ENCODE measurements at regions not wholly inside any gene's neighbourhood (a gene's known extent, or its start where the extent isn't known, plus 50 kb on each side); places are given as distances from the start of the nearest gene placed in this dataset.

- H3K9me3 Mint-ChIP-seq: peaks cover 52% of the 10 kb centered on the region
These were observed 199.3 kb upstream of the CA10 start for GRCh38 chr17:52357854-52358253.

GRCh38 chr17:52336796-52337195 is 178.3 kb upstream of the CA10 start:
- no peak for DNase-seq
- H3K4me3 Mint-ChIP-seq: no peak overlapping the region
- TF ChIP-seq CTCF (IDR thresholded peaks at IDR 0.05): no peak
- peaks cover 2% of the 10 kb centered on the region; the same call in 1 of the 2 replicates for H3K27me3 Mint-ChIP-seq (ENCODE audit: insufficient read depth)
- H3K27ac Mint-ChIP-seq: no peak overlapping the region
- peaks cover 32% of the 10 kb centered on the region for H3K9me3 Mint-ChIP-seq
- no peaks in the 10 kb centered on the region for H3K4me1 Mint-ChIP-seq (ENCODE audit: low read depth)
- no peaks in the 10 kb centered on the region for H3K36me3 Mint-ChIP-seq (ENCODE audit: low read depth)

More at GRCh38 chr17:52357854-52358253, 199.3 kb upstream of the CA10 start:
- Mint-ChIP-seq H3K36me3 (ENCODE audit: low read depth) (no peaks in the 10 kb centered on the region; the same call in 1 of the 2 replicates), H3K27me3 (ENCODE audit: insufficient read depth) (no peaks in the 10 kb centered on the region; the same call in 1 of the 2 replicates), H3K27ac (no peak overlapping the region), H3K4me3 (no peak overlapping the region), H3K4me1 (ENCODE audit: low read depth) (no peaks in the 10 kb centered on the region)
- no peak for TF ChIP-seq CTCF (IDR thresholded peaks at IDR 0.05)
- DNase-seq: no peak

- no peak for DNase-seq
- Mint-ChIP-seq H3K4me1 (ENCODE audit: low read depth) (no peaks in the 10 kb centered on the region), H3K36me3 (ENCODE audit: low read depth) (no peaks in the 10 kb centered on the region), H3K27me3 (ENCODE audit: insufficient read depth) (no peaks in the 10 kb centered on the region), H3K9me3 (peaks cover 28% of the 10 kb centered on the region), H3K4me3 (no peak overlapping the region), H3K27ac (no peak overlapping the region)
- no peak for TF ChIP-seq CTCF (IDR thresholded peaks at IDR 0.05)
These were observed 147.8 kb upstream of the CA10 start for GRCh38 chr17:52306314-52306713.

- no peak overlapping the region for H3K27ac Mint-ChIP-seq
These were observed 140.4 kb upstream of the CA10 start for GRCh38 chr17:52298881-52299280.

GRCh38 chr17:52297230-52298010 is 138.9 kb upstream of the CA10 start:
- no peak overlapping the region for H3K27ac Mint-ChIP-seq

More at GRCh38 chr17:52298881-52299280, 140.4 kb upstream of the CA10 start:
- TF ChIP-seq CTCF (IDR thresholded peaks at IDR 0.05): no peak
- no peaks in the 10 kb centered on the region for H3K27me3 Mint-ChIP-seq (ENCODE audit: insufficient read depth)
- H3K36me3 Mint-ChIP-seq (ENCODE audit: low read depth): no peaks in the 10 kb centered on the region
- peaks cover 37% of the 10 kb centered on the region for H3K9me3 Mint-ChIP-seq
- H3K4me3 Mint-ChIP-seq: no peak overlapping the region
- no peaks in the 10 kb centered on the region for H3K4me1 Mint-ChIP-seq (ENCODE audit: low read depth)
- DNase-seq: no peak

More at GRCh38 chr17:52297230-52298010, 138.9 kb upstream of the CA10 start:
- peaks cover 33% of the 10 kb centered on the region for H3K9me3 Mint-ChIP-seq
- no peak for TF ChIP-seq CTCF (IDR thresholded peaks at IDR 0.05)
- H3K36me3 Mint-ChIP-seq (ENCODE audit: low read depth): no peaks in the 10 kb centered on the region
- no peaks in the 10 kb centered on the region for H3K27me3 Mint-ChIP-seq (ENCODE audit: insufficient read depth)
- H3K4me1 Mint-ChIP-seq (ENCODE audit: low read depth): no peaks in the 10 kb centered on the region
- DNase-seq: no peak
- H3K4me3 Mint-ChIP-seq: no peak overlapping the region
